Esophagus muscularis mucosa (tissue), 4 donors: ENCODE measurements at regions not wholly inside any gene's neighbourhood (a gene's known extent, or its start where the extent isn't known, plus 50 kb on each side); places are given as distances from the start of the nearest gene placed in this dataset.

Experiments used
- CTCF ChIP-seq, 3 experiments: fragments of 200-600 bp in 2 of 3; fragments of 450-650 bp in 1 of 3; sonication (generic) in 2 of 3; IDR thresholded peaks; one replicate each; pipeline ENCODE4 v1.5.1; 2017 to 2019; ENCODE audit warnings: antibody characterized with exemption in 3 of 3, mild to moderate bottlenecking in 2 of 3, moderate library complexity in 1 of 3
- EP300 ChIP-seq: sonication (generic); formaldehyde crosslinking; IDR thresholded peaks from one replicate; pipeline ENCODE4 v1.6.1; 2017; ENCODE audit warnings: antibody characterized with exemption
- POLR2A ChIP-seq: fragments of 450-650 bp; IDR thresholded peaks from one replicate; pipeline ENCODE4 v1.6.1; 2017; ENCODE audit warnings: antibody characterized with exemption, moderate library complexity, mild to moderate bottlenecking, low read depth
- POLR2AphosphoS5 ChIP-seq, 2 donors: sonication (generic); formaldehyde crosslinking; IDR thresholded peaks; one replicate each; pipeline ENCODE4 v1.6.1; 2017; ENCODE audit warnings: antibody characterized with exemption in 2 of 2

GRCh38 chr7:84844771-84845170 is 342.1 kb downstream of the SEMA3D start:
- TF ChIP-seq CTCF (IDR thresholded peaks at IDR 0.05) (no peak), POLR2A (no peak), EP300 (no peak), POLR2AphosphoS5 (IDR thresholded peaks at IDR 0.05) (no peak)
